ENCODE measurements at regions not wholly inside any gene's neighbourhood (a gene's known extent, or its start where the extent isn't known, plus 50 kb on each side); places are given as distances from the start of the nearest gene placed in this dataset.

- DNase-seq: no peak
Measured at GRCh38 chr2:158732573-158733429, 62.3 kb upstream of the DAPL1 start.

GRCh38 chr2:158733430-158733755 is 61.7 kb upstream of the DAPL1 start:
- no peak for DNase-seq

- no peak for DNase-seq
Measured at GRCh38 chr2:158734442-158734841, 60.7 kb upstream of the DAPL1 start.

GRCh38 chr2:158735822-158736580 is 59.1 kb upstream of the DAPL1 start:
- DNase-seq: no peak

GRCh38 chr2:158738363-158738762 is 56.8 kb upstream of the DAPL1 start:
- DNase-seq: peak; percentile 96

GRCh38 chr2:158740127-158740526 is 55.0 kb upstream of the DAPL1 start:
- DNase-seq: no peak

GRCh38 chr2:158740621-158741020 is 54.5 kb upstream of the DAPL1 start:
- DNase-seq: no peak

GRCh38 chr2:158741625-158742024 is 53.5 kb upstream of the DAPL1 start:
- no peak for DNase-seq

- no peak for DNase-seq
Measured at GRCh38 chr2:158742536-158742935, 52.6 kb upstream of the DAPL1 start.

GRCh38 chr2:158743466-158743865 is 51.7 kb upstream of the DAPL1 start:
- DNase-seq: no peak

GRCh38 chr2:158743879-158744278 is 51.2 kb upstream of the DAPL1 start:
- DNase-seq: peak; percentile 33

GRCh38 chr2:158745067-158745865 is 49.9 kb upstream of the DAPL1 start:
- DNase-seq: peak; percentile 52
